Fibroblast of mammary gland (primary cell): ENCODE measurements at regions not wholly inside any gene's neighbourhood (a gene's known extent, or its start where the extent isn't known, plus 50 kb on each side); places are given as distances from the start of the nearest gene placed in this dataset.

Experiments used
- DNase-seq: peaks from one replicate; pipeline ENCODE4 v3.0.0-alpha.2; 2010; ENCODE audit warnings: low read depth
- H3K4me3 ChIP-seq: 2 replicates; pipeline ENCODE4 v1.5.1; 2011; ENCODE audit warnings: low read depth, mild to moderate bottlenecking, low read length, moderate library complexity; ENCODE audit not compliant: control insufficient read depth
- CTCF ChIP-seq: conservative IDR thresholded peaks from 2 replicates; pipeline ENCODE4 v1.5.1; 2011; ENCODE audit warnings: low read depth, low read length, inconsistent platforms; ENCODE audit not compliant: control insufficient read depth, insufficient read depth

DNA sequence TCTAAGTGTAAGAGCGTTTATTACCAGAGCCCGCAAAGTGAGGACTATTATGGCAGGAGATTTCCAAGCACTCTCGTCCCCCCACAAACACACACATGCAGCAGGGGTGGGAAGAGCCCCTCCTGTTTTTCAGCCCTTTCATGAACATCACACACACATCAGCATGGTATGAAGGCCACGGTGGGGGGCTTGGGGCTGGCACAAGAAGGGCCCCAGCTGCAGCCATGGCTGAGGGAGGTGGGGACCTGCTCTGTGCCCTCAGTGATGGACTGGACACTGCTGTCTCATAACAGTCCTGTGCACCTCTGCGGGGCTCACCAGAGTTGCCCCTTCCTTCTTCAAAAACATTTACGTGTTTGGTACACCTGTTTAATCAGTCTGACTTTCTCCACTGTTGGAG, 650.7 kb downstream of the BRD1 start:
- TF ChIP-seq CTCF: no peak
- DNase-seq: no peak
- no peak overlapping the region for H3K4me3 ChIP-seq

GRCh38 chr22:49170053-49170452, 657.6 kb downstream of the BRD1 start:
- H3K4me3 ChIP-seq: no peak overlapping the region
- no peak for TF ChIP-seq CTCF
- DNase-seq: no peak

DNA sequence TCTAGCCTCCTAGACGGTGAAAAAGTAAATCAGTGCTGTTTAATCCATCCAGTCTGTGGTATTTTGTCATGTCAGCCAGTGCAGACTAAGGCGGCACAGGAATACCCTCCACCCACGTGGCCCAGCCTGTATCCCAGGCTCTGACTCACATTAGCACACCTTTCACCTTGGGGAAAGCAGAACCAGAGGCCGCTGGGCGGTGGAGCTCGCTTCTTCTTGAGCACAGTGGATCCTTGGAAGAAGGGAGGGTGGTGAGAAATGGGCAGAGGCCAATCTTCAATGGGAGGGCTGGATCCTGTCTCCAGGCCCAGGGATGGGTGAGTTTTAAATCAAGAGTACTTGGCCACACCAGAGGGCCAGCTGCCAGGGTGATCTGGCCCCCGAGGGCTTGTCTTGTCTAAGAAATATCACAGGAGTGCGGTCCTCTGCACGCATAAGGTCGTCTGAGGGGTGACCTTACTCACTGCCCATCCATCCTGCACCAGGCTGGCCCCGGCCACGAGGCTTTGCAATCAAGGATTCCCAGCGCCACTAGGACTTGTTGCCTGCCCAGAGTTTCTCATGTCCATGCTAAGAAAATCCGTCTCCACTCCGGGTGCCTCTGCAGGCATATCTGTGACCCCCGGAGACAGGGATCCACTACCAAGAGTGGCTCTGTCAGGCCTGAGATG, 658.5 kb downstream of the BRD1 start:
- no peak for TF ChIP-seq CTCF
- DNase-seq: no peak
- no peak overlapping the region for H3K4me3 ChIP-seq

DNA sequence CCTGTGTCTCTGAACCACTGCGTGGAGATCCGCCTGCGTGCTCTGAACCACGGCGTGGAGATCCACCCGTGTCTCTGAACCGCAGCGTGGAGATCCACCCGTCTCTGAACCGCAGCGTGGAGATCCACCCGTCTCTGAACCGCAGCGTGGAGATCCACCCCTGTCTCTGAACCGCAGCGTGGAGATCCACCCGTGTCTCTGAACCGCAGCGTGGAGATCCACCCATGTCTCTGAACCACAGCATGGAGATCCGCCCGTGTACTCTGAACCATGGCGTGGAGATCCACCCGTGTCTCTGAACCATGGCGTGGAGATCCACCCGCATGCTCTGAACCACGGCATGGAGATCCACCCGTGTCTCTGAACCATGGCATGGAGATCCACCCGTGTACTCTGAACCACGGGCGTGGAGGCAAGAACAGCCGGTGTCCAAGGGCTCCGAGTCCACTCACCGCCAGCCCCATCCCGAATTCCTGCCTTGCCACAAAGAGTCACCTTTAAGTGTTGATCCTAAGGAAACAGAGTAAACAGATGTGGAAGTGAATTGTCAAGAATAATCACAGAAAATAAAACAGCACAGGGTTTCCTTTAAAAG, 659.4 kb downstream of the BRD1 start:
- TF ChIP-seq CTCF: no peak
- no peak for DNase-seq
- no peak overlapping the region for H3K4me3 ChIP-seq

DNA sequence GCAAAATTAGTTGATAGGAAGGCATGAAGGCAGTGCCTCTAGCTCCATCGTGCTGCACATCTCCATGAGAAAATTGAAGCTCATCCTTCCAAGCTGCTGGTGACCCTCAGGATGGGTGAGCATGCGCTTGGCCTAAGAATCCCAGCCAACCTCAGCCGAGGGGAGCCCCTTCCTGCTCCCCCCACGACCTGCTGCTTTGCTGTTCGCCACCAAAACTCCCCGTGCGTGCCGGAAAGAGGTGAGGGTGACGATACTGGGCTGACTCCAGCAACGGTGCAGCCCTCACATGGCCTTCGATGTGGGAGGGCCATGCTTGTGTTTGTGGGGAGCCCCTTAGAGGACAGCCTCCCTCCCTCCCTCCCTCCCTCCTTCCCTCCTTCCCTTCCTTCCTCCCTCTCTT, 660.9 kb downstream of the BRD1 start:
- no peak for TF ChIP-seq CTCF
- no peak overlapping the region for H3K4me3 ChIP-seq
- DNase-seq: no peak

GRCh38 chr22:49166211-49166610, 661.5 kb downstream of the BRD1 start:
- DNase-seq: no peak
- H3K4me3 ChIP-seq: no peak overlapping the region
- TF ChIP-seq CTCF: no peak
